Adrenal gland (tissue), 9 donors: ENCODE measurements at regions not wholly inside any gene's neighbourhood (a gene's known extent, or its start where the extent isn't known, plus 50 kb on each side); places are given as distances from the start of the nearest gene placed in this dataset.

ENCODE experiments used
- DNase-seq, 7 donors: peaks; one replicate each; pipeline ENCODE4 v3.0.0-alpha.2; 2019 to 2020
- H3K27ac ChIP-seq, 5 donors: fragments of 200-600 bp; sonication (generic) in 4 of 5; 1 replicate in 3 of 5; 2 replicates in 2 of 5; pipeline versions ENCODE4 v1.5.1 to v1.8.0; 2016 to 2020; ENCODE audit warnings: mild to moderate bottlenecking in 1 of 5
- H3K27me3 ChIP-seq: fragments of 200-600 bp; 2 replicates; pipeline ENCODE4 v1.8.0; 2021
- H3K36me3 ChIP-seq, 2 donors: fragments of 200-600 bp; replicated peaks in 1 of 2; 1 replicate in 1 of 2; 2 replicates in 1 of 2; pipeline versions ENCODE4 v1.5.1 to v1.8.0; 2018 to 2022
- H3K4me1 ChIP-seq, 2 donors: fragments of 200-600 bp; replicated peaks in 1 of 2; 1 replicate in 1 of 2; 2 replicates in 1 of 2; pipeline versions ENCODE4 v1.5.1 to v1.8.0; 2018 to 2021
- H3K4me3 ChIP-seq, 4 donors: fragments of 200-600 bp; sonication (generic) in 3 of 4; one replicate each; pipeline ENCODE4 v1.5.1; 2016 to 2018
- H3K9me3 ChIP-seq, 3 donors: fragments of 200-600 bp; sonication (generic) in 1 of 3; replicated peaks in 1 of 3; 1 replicate in 2 of 3; 2 replicates in 1 of 3; pipeline versions ENCODE4 v1.5.1 to v1.8.0; 2016 to 2021
- POLR2A ChIP-seq, 2 donors: fragments of 450-650 bp; IDR thresholded peaks; one replicate each; pipeline ENCODE4 v1.6.1; 2017; ENCODE audit warnings: antibody characterized with exemption in 2 of 2, mild to moderate bottlenecking in 2 of 2, moderate library complexity in 1 of 2
- WGBS, 4 donors: extraction: QIAGEN DNeasy Blood & Tissue Kit in 2 of 4; methylation state at CpG; one replicate each; pipeline versions ENCODE4 v1.1.5 to v1.1.7; 2013 to 2017; 5-methylcytosine and 5-hydroxymethylcytosine counted together
- intact Hi-C, 2 donors: fragments of 100-400 bp; cut with DNase I; formaldehyde crosslinking; loops; one replicate each; pipeline versions ENCODE4 v1.14.1 to v1.15.0; 2022 to 2023
- TF ChIP-seq, protein P1 (sequence below), 6 experiments: fragments of 450-650 bp in 4 of 6; fragments of 200-600 bp in 2 of 6; sonication (generic) in 1 of 6; IDR thresholded peaks; 1 replicate in 5 of 6; 2 replicates in 1 of 6; pipeline versions ENCODE4 v1.5.1 to v1.8.0; 2016 to 2021; ENCODE audit warnings: antibody characterized with exemption in 6 of 6, mild to moderate bottlenecking in 2 of 6, moderate library complexity in 1 of 6
- donor health status: healthy with polysubstance abuse.
- donor health status: Bipolar disorder and iron deficiency.
- donor health status: DM: yes; HTN: yes; CAD: no.
- donor health status: DM: no; HTN: no; CAD: no.
- donor health status: DM: no; HTN: no; CAD: no.

DNA sequence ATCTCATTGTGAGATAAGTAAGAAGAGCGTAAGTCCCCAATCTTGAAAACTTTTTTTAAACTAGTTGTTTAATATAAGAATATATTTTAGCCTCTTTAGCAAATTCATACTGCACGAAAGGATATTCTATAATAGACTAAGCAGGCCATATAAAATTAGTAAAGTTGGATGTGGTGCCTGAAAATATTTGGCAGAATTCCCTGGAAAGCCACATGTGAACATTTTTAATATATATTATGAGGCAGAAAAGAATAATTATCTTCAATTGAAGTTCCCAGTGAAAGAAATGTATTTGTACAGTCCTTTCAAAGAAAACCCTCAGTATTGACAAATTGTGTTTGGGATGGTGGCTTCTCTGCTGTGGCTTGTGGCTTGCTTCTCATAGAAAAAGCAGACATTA lies 237.5 kb upstream of the JAG1 start:
- no peaks in the 10 kb centered on the region for H3K4me1 ChIP-seq
- H3K9me3 ChIP-seq: no peaks in the 10 kb centered on the region
- no peak overlapping the region for H3K27ac ChIP-seq
- H3K36me3 ChIP-seq: no peaks in the 10 kb centered on the region
- H3K27me3 ChIP-seq: no peaks in the 10 kb centered on the region
- TF ChIP-seq POLR2A (IDR thresholded peaks at IDR 0.05): no peak
- TF ChIP-seq, protein P1, sequence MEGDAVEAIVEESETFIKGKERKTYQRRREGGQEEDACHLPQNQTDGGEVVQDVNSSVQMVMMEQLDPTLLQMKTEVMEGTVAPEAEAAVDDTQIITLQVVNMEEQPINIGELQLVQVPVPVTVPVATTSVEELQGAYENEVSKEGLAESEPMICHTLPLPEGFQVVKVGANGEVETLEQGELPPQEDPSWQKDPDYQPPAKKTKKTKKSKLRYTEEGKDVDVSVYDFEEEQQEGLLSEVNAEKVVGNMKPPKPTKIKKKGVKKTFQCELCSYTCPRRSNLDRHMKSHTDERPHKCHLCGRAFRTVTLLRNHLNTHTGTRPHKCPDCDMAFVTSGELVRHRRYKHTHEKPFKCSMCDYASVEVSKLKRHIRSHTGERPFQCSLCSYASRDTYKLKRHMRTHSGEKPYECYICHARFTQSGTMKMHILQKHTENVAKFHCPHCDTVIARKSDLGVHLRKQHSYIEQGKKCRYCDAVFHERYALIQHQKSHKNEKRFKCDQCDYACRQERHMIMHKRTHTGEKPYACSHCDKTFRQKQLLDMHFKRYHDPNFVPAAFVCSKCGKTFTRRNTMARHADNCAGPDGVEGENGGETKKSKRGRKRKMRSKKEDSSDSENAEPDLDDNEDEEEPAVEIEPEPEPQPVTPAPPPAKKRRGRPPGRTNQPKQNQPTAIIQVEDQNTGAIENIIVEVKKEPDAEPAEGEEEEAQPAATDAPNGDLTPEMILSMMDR (IDR thresholded peaks at IDR 0.05): no peak
- intact Hi-C loops: no loop called here
- DNase-seq: no peak
- no peak overlapping the region for H3K4me3 ChIP-seq
- 82 to 87% (median 84%) methylated on average over 2 of the region's 2 CpGs for WGBS, 4 donors

DNA sequence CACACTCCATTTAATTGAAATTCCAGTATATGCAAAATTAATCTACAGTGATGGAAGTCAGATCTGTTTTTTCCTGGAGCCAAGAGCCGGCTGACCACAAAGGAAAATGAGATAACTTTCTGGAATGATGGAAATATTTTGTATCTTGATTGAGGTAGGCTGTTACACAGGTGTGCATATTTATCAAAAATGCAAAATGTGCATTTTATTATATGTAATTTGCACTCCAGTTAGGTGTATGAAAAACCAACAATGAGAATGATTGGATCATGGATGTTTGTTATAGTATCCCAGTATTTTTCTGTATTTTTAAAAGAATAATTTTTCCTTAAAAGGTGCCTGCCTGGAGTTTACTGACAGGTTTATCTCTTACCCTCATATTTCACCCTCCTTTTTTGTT lies 242.0 kb upstream of the JAG1 start:
- Histone ChIP-seq H3K4me3 (no peak overlapping the region), H3K4me1 (no peaks in the 10 kb centered on the region), H3K36me3 (no peaks in the 10 kb centered on the region), H3K9me3 (no peaks in the 10 kb centered on the region), H3K27ac (no peak overlapping the region), H3K27me3 (no peaks in the 10 kb centered on the region)
- WGBS, 4 donors: 65 to 79% (median 71%) methylated on average over 1 of the region's 1 CpG
- TF ChIP-seq, protein P1 (IDR thresholded peaks at IDR 0.05): no peak
- no peak for TF ChIP-seq POLR2A (IDR thresholded peaks at IDR 0.05)
- intact Hi-C loops: no loop called here
- no peak for DNase-seq

GRCh38 chr20:10916312-10916711 lies 242.5 kb upstream of the JAG1 start:
- Histone ChIP-seq H3K36me3 (no peaks in the 10 kb centered on the region), H3K27ac (no peak overlapping the region), H3K9me3 (no peaks in the 10 kb centered on the region), H3K4me3 (no peak overlapping the region), H3K4me1 (no peaks in the 10 kb centered on the region), H3K27me3 (no peaks in the 10 kb centered on the region)
- 83 to 93% (median 91%) methylated on average over 1 of the region's 1 CpG for WGBS, 4 donors
- intact Hi-C loops: no loop called here
- no peak for TF ChIP-seq POLR2A (IDR thresholded peaks at IDR 0.05)
- TF ChIP-seq, protein P1 (IDR thresholded peaks at IDR 0.05): no peak
- DNase-seq: no peak

- intact Hi-C loops: no loop called here
- no peaks in the 10 kb centered on the region for H3K27me3 ChIP-seq
- TF ChIP-seq, protein P1 (IDR thresholded peaks at IDR 0.05): no peak
- TF ChIP-seq POLR2A (IDR thresholded peaks at IDR 0.05): no peak
- H3K9me3 ChIP-seq: no peaks in the 10 kb centered on the region
- no peak overlapping the region for H3K27ac ChIP-seq
- DNase-seq: no peak
- no peaks in the 10 kb centered on the region for H3K36me3 ChIP-seq
- no peak overlapping the region for H3K4me3 ChIP-seq
- H3K4me1 ChIP-seq: no peaks in the 10 kb centered on the region
- 80 to 87% (median 85%) methylated on average over 5 of the region's 5 CpGs for WGBS, 4 donors
Measured at GRCh38 chr20:10917826-10918225, 244.0 kb upstream of the JAG1 start.
